ENCODE measurements at regions not wholly inside any gene's neighbourhood (a gene's known extent, or its start where the extent isn't known, plus 50 kb on each side); places are given as distances from the start of the nearest gene placed in this dataset.

DNA sequence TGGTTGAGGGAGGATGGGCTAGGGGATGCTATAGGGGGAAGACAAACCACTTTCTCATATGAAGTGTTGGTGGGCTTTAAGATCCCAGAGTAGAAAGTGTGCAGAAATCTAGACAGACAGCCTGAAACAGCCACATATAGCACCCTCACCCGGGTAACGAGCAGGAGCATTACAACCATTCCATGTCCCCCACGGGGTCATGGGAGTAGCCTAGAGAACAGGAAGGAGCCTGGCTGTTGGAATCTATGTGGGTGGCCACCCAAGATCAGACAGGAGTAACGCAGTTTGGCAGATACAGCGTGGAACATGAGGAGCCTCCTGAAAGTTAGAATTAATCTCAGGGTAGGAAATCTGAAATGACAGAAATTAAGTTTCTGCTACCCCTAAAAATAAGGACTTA is 146.1 kb upstream of the RAI14 start:
- Histone ChIP-seq H3K4me2 (ENCODE audit: low read length) (no peak overlapping the region), H3K27ac (ENCODE audit: low read length) (no peak overlapping the region), H2AFZ (ENCODE audit: low read depth, low read length) (no peak overlapping the region), H3K27me3 (ENCODE audit: insufficient read depth, low read depth, low read length) (no peaks in the 10 kb centered on the region), H3K79me2 (replicated peaks; ENCODE audit: insufficient read depth, low read length) (no peaks in the 10 kb centered on the region), H3F3A (ENCODE audit: insufficient read depth, low read length, poor library complexity, severe bottlenecking) (no peaks in the 10 kb centered on the region), H3K4me3 (ENCODE audit: low read length) (no peak overlapping the region), H3K9ac (ENCODE audit: low read length) (no peak overlapping the region), H3K36me3 (ENCODE audit: insufficient read depth, low read length) (no peaks in the 10 kb centered on the region), H3K9me2 (ENCODE audit: insufficient read depth, low read length) (no peaks in the 10 kb centered on the region), H3K9me3 (ENCODE audit: low read length) (no peaks in the 10 kb centered on the region), H4K20me1 (ENCODE audit: insufficient read depth) (no peaks in the 10 kb centered on the region)
- TF ChIP-seq TAF1 (IDR thresholded peaks at IDR 0.05; ENCODE audit: low read depth) = no peak

DNA sequence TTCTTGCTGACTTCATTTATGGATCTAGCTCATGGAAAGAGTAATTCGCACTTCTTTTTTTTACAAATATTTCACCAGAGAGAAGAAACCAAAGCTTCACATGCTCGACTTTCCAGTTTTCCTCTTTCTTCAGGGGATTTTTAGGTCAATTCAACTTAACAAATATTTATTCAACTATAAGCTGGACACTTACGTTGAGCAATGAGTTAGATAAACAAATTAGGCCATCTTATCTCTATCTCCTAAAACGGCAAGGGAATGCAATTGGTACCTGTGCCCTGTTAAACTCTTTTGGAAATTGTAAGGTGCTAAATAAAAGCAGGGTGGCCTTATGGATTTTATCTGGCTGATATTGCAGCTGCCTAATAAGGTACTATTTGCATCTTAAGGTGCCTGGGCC is 145.1 kb upstream of the RAI14 start:
- Histone ChIP-seq H3K27me3 (ENCODE audit: insufficient read depth, low read depth, low read length) (no peaks in the 10 kb centered on the region), H2AFZ (ENCODE audit: low read depth, low read length) (no peak overlapping the region), H4K20me1 (ENCODE audit: insufficient read depth) (no peaks in the 10 kb centered on the region), H3K4me2 (ENCODE audit: low read length) (no peak overlapping the region), H3K4me3 (ENCODE audit: low read length) (no peak overlapping the region), H3K36me3 (ENCODE audit: insufficient read depth, low read length) (no peaks in the 10 kb centered on the region), H3K79me2 (replicated peaks; ENCODE audit: insufficient read depth, low read length) (no peaks in the 10 kb centered on the region), H3K9ac (ENCODE audit: low read length) (no peak overlapping the region), H3K9me3 (ENCODE audit: low read length) (no peaks in the 10 kb centered on the region), H3K27ac (ENCODE audit: low read length) (no peak overlapping the region), H3F3A (ENCODE audit: insufficient read depth, low read length, poor library complexity, severe bottlenecking) (no peaks in the 10 kb centered on the region), H3K9me2 (ENCODE audit: insufficient read depth, low read length) (no peaks in the 10 kb centered on the region)
- no peak for TF ChIP-seq EZH2 (IDR thresholded peaks at IDR 0.05; ENCODE audit: borderline replicate concordance, insufficient read depth, low read length, poor library complexity, severe bottlenecking)
- no peak for TF ChIP-seq TAF1 (IDR thresholded peaks at IDR 0.05; ENCODE audit: low read depth)

DNA sequence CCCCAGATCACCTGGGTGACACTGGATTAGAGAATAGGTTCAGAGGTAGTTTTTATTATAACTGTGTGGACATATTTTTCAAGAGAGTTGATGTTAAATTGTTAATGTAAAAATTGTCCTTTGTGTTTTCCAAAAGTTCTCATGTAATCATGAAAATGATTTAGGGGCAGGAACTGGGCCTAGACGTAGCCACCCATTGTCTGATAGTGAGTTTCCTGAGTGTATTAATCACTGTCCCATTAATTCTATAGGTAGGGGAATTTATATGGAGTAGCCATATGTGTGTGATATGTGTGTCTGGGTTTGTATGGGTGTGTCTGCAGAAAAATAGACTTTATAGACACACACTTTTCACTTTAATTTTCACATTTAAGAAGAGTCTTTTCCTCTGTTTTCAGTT is 144.6 kb upstream of the RAI14 start:
- Histone ChIP-seq H3K36me3 (ENCODE audit: insufficient read depth, low read length) (no peaks in the 10 kb centered on the region), H3K4me2 (ENCODE audit: low read length) (no peak overlapping the region), H3K4me3 (ENCODE audit: low read length) (no peak overlapping the region), H3K9me3 (ENCODE audit: low read length) (no peaks in the 10 kb centered on the region), H3K27ac (ENCODE audit: low read length) (no peak overlapping the region), H3K9ac (ENCODE audit: low read length) (no peak overlapping the region), H3K9me2 (ENCODE audit: insufficient read depth, low read length) (no peaks in the 10 kb centered on the region), H3K79me2 (replicated peaks; ENCODE audit: insufficient read depth, low read length) (no peaks in the 10 kb centered on the region), H3K27me3 (ENCODE audit: insufficient read depth, low read depth, low read length) (no peaks in the 10 kb centered on the region), H2AFZ (ENCODE audit: low read depth, low read length) (no peak overlapping the region), H4K20me1 (ENCODE audit: insufficient read depth) (no peaks in the 10 kb centered on the region), H3F3A (ENCODE audit: insufficient read depth, low read length, poor library complexity, severe bottlenecking) (no peaks in the 10 kb centered on the region)
- TF ChIP-seq, protein P1, sequence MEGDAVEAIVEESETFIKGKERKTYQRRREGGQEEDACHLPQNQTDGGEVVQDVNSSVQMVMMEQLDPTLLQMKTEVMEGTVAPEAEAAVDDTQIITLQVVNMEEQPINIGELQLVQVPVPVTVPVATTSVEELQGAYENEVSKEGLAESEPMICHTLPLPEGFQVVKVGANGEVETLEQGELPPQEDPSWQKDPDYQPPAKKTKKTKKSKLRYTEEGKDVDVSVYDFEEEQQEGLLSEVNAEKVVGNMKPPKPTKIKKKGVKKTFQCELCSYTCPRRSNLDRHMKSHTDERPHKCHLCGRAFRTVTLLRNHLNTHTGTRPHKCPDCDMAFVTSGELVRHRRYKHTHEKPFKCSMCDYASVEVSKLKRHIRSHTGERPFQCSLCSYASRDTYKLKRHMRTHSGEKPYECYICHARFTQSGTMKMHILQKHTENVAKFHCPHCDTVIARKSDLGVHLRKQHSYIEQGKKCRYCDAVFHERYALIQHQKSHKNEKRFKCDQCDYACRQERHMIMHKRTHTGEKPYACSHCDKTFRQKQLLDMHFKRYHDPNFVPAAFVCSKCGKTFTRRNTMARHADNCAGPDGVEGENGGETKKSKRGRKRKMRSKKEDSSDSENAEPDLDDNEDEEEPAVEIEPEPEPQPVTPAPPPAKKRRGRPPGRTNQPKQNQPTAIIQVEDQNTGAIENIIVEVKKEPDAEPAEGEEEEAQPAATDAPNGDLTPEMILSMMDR (IDR thresholded peaks at IDR 0.05; ENCODE audit: poor library complexity, severe bottlenecking) = no peak
- TF ChIP-seq, protein P2, sequence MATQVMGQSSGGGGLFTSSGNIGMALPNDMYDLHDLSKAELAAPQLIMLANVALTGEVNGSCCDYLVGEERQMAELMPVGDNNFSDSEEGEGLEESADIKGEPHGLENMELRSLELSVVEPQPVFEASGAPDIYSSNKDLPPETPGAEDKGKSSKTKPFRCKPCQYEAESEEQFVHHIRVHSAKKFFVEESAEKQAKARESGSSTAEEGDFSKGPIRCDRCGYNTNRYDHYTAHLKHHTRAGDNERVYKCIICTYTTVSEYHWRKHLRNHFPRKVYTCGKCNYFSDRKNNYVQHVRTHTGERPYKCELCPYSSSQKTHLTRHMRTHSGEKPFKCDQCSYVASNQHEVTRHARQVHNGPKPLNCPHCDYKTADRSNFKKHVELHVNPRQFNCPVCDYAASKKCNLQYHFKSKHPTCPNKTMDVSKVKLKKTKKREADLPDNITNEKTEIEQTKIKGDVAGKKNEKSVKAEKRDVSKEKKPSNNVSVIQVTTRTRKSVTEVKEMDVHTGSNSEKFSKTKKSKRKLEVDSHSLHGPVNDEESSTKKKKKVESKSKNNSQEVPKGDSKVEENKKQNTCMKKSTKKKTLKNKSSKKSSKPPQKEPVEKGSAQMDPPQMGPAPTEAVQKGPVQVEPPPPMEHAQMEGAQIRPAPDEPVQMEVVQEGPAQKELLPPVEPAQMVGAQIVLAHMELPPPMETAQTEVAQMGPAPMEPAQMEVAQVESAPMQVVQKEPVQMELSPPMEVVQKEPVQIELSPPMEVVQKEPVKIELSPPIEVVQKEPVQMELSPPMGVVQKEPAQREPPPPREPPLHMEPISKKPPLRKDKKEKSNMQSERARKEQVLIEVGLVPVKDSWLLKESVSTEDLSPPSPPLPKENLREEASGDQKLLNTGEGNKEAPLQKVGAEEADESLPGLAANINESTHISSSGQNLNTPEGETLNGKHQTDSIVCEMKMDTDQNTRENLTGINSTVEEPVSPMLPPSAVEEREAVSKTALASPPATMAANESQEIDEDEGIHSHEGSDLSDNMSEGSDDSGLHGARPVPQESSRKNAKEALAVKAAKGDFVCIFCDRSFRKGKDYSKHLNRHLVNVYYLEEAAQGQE (IDR thresholded peaks at IDR 0.05; ENCODE audit: borderline replicate concordance) = no peak
- no peak for TF ChIP-seq POLR2AphosphoS5 (IDR thresholded peaks at IDR 0.05)
- no peak for TF ChIP-seq RAD21 (conservative IDR thresholded peaks at IDR 0.05)
- no peak for TF ChIP-seq EZH2 (IDR thresholded peaks at IDR 0.05; ENCODE audit: borderline replicate concordance, insufficient read depth, low read length, poor library complexity, severe bottlenecking)
- TF ChIP-seq EP300 (conservative IDR thresholded peaks at IDR 0.05; ENCODE audit: poor library complexity, severe bottlenecking) = no peak
- TF ChIP-seq TAF1 (IDR thresholded peaks at IDR 0.05; ENCODE audit: low read depth) = no peak
- TF ChIP-seq SMC3 (conservative IDR thresholded peaks at IDR 0.05; ENCODE audit: poor library complexity) = no peak
- no peak for TF ChIP-seq MXI1 (conservative IDR thresholded peaks at IDR 0.05; ENCODE audit: poor library complexity, severe bottlenecking)

Data from neural cell (in vitro differentiated cells).